ENCODE measurements at regions not wholly inside any gene's neighbourhood (a gene's known extent, or its start where the extent isn't known, plus 50 kb on each side); places are given as distances from the start of the nearest gene placed in this dataset.
A peak's percentile ranks its signal among the peaks of the same experiment; 100 is the strongest.

GRCh38 chr18:73918816-73919215 is 228.8 kb downstream of the FBXO15 start:
- no peak for DNase-seq

GRCh38 chr18:73917046-73917445 is 230.6 kb downstream of the FBXO15 start:
- no peak for DNase-seq

- DNase-seq = no peak
These were observed 234.1 kb downstream of the FBXO15 start for GRCh38 chr18:73913505-73913904.

- peak; percentile 48 for DNase-seq
These were observed 239.3 kb downstream of the FBXO15 start for GRCh38 chr18:73908323-73908722.

GRCh38 chr18:73901566-73901965 is 246.1 kb downstream of the FBXO15 start:
- no peak for DNase-seq

GRCh38 chr18:73901151-73901550 is 246.5 kb downstream of the FBXO15 start:
- no peak for DNase-seq

GRCh38 chr18:73900106-73900835 is 247.4 kb downstream of the FBXO15 start:
- no peak for DNase-seq

GRCh38 chr18:73897517-73897916 is 250.1 kb downstream of the FBXO15 start:
- DNase-seq = no peak

- DNase-seq = no peak
These were observed 250.9 kb downstream of the FBXO15 start for GRCh38 chr18:73896685-73897084.

- DNase-seq = no peak
These were observed 251.9 kb downstream of the FBXO15 start for GRCh38 chr18:73895701-73896100.

GRCh38 chr18:73893880-73894279 is 253.8 kb downstream of the FBXO15 start:
- DNase-seq = no peak

GRCh38 chr18:73891572-73892421 is 255.8 kb downstream of the FBXO15 start:
- DNase-seq = peak; percentile 76

- no peak for DNase-seq
These were observed 259.1 kb downstream of the FBXO15 start for GRCh38 chr18:73888565-73888964.

GRCh38 chr18:73887801-73888200 is 259.8 kb downstream of the FBXO15 start:
- no peak for DNase-seq

- DNase-seq = no peak
These were observed 262.8 kb downstream of the FBXO15 start for GRCh38 chr18:73884868-73885267.

- DNase-seq = no peak
These were observed 266.2 kb downstream of the FBXO15 start for GRCh38 chr18:73881396-73881917.

GRCh38 chr18:73880387-73880786 is 267.2 kb downstream of the FBXO15 start:
- DNase-seq = no peak

GRCh38 chr18:73879766-73880165 is 267.9 kb downstream of the FBXO15 start:
- DNase-seq = no peak

GRCh38 chr18:73879328-73879727 is 268.3 kb downstream of the FBXO15 start:
- DNase-seq = no peak

- no peak for DNase-seq
These were observed 278.5 kb downstream of the FBXO15 start for GRCh38 chr18:73869182-73869581.

GRCh38 chr18:73861771-73862170 is 285.9 kb downstream of the FBXO15 start:
- no peak for DNase-seq

GRCh38 chr18:73859837-73860397 is 287.7 kb downstream of the FBXO15 start:
- DNase-seq = no peak

All from renal pelvis (tissue), 1 donor.